Prostate gland (tissue), 2 donors: ENCODE measurements at regions not wholly inside any gene's neighbourhood (a gene's known extent, or its start where the extent isn't known, plus 50 kb on each side); places are given as distances from the start of the nearest gene placed in this dataset.

Experiments
- DNase-seq: peaks from one replicate; pipeline ENCODE4 v3.0.0-alpha.2; 2019; ENCODE audit warnings: low spot score
- H3K27ac ChIP-seq, 2 donors: fragments of 200-600 bp; sonication (generic); 2 replicates each; pipeline ENCODE4 v1.5.1; 2017 to 2019
- H3K27me3 ChIP-seq: fragments of 200-600 bp; sonication (generic); replicated peaks from 2 replicates; pipeline ENCODE4 v1.5.1; 2019; ENCODE audit not compliant: insufficient read depth
- H3K36me3 ChIP-seq, 2 donors: fragments of 200-600 bp; sonication (generic); 1 replicate in 1 of 2; 2 replicates in 1 of 2; pipeline versions ENCODE4 v1.5.1 to v1.8.1; 2017 to 2019
- H3K4me1 ChIP-seq: fragments of 200-600 bp; sonication (generic); replicated peaks from 2 replicates; pipeline ENCODE4 v1.5.1; 2019
- H3K4me3 ChIP-seq, 2 donors: fragments of 200-600 bp; sonication (generic); 2 replicates each; pipeline ENCODE4 v1.5.1; 2017 to 2019
- H3K9me3 ChIP-seq: fragments of 200-600 bp; sonication (generic); 2 replicates; pipeline ENCODE4 v1.5.1; 2017
- POLR2A ChIP-seq: fragments of 450-650 bp; IDR thresholded peaks from one replicate; pipeline ENCODE4 v1.6.1; 2016; ENCODE audit warnings: antibody characterized with exemption, mild to moderate bottlenecking
- POLR2AphosphoS5 ChIP-seq: sonication (generic); formaldehyde crosslinking; IDR thresholded peaks from one replicate; pipeline ENCODE4 v1.6.1; 2017; ENCODE audit warnings: antibody characterized with exemption
- WGBS: methylation state at CpG from one replicate; pipeline ENCODE4 v1.1.5; 2018; 5-methylcytosine and 5-hydroxymethylcytosine counted together
- intact Hi-C: fragments of 100-400 bp; cut with DNase I; formaldehyde crosslinking; loops from one replicate; pipeline ENCODE4 v1.14.2; 2022
- TF ChIP-seq, protein P1 (sequence below), 4 experiments: fragments of 200-600 bp in 2 of 4; fragments of 450-650 bp in 2 of 4; sonication (generic) in 2 of 4; IDR thresholded peaks; 1 replicate in 3 of 4; 2 replicates in 1 of 4; pipeline ENCODE4 v1.5.1; 2016 to 2019; ENCODE audit warnings: antibody characterized with exemption in 4 of 4, mild to moderate bottlenecking in 2 of 4, moderate library complexity in 2 of 4

- intact Hi-C loops: no loop called here
- no peaks in the 10 kb centered on the region for H3K9me3 ChIP-seq
- H3K4me3 ChIP-seq: no peak overlapping the region
- no peak for DNase-seq
- WGBS: 75% methylated on average over 3 of the region's 3 CpGs
- H3K27me3 ChIP-seq: no peaks in the 10 kb centered on the region
- TF ChIP-seq POLR2AphosphoS5: no peak
- TF ChIP-seq, protein P1, sequence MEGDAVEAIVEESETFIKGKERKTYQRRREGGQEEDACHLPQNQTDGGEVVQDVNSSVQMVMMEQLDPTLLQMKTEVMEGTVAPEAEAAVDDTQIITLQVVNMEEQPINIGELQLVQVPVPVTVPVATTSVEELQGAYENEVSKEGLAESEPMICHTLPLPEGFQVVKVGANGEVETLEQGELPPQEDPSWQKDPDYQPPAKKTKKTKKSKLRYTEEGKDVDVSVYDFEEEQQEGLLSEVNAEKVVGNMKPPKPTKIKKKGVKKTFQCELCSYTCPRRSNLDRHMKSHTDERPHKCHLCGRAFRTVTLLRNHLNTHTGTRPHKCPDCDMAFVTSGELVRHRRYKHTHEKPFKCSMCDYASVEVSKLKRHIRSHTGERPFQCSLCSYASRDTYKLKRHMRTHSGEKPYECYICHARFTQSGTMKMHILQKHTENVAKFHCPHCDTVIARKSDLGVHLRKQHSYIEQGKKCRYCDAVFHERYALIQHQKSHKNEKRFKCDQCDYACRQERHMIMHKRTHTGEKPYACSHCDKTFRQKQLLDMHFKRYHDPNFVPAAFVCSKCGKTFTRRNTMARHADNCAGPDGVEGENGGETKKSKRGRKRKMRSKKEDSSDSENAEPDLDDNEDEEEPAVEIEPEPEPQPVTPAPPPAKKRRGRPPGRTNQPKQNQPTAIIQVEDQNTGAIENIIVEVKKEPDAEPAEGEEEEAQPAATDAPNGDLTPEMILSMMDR (IDR thresholded peaks at IDR 0.05): no peak
- no peak for TF ChIP-seq POLR2A
- no peak overlapping the region for H3K27ac ChIP-seq
- H3K4me1 ChIP-seq: no peaks in the 10 kb centered on the region
- H3K36me3 ChIP-seq: no peaks in the 10 kb centered on the region
Observed at GRCh38 chr19:28652765-28653164, 560.2 kb downstream of the UQCRFS1 start.

DNA sequence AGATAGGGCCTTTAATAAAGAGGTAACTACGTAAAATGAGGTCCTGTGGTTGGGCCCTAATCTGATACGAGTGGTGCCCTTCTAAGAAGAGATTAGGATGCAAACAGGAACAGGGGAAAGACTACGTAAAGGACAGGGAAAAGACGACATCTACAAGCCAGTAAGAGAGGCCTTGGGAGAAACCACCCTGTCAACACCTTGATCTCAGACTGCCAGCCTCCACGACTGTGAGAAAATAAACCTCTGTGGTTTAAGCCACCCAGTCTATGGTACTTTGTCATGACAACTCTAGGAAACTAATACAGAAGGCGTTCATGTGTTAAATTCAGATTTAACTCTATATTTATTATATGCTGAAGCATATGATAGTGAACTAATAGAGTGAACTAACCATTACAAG lies 566.3 kb downstream of the UQCRFS1 start:
- intact Hi-C loops: no loop called here
- DNase-seq: no peak
- Histone ChIP-seq H3K27me3 (no peaks in the 10 kb centered on the region), H3K4me1 (no peaks in the 10 kb centered on the region), H3K27ac (no peak overlapping the region), H3K9me3 (no peaks in the 10 kb centered on the region), H3K4me3 (no peak overlapping the region), H3K36me3 (no peaks in the 10 kb centered on the region)
- TF ChIP-seq POLR2AphosphoS5: no peak
- no peak for TF ChIP-seq POLR2A
- TF ChIP-seq, protein P1 (IDR thresholded peaks at IDR 0.05): no peak
- 81% methylated on average over 6 of the region's 6 CpGs for WGBS

DNA sequence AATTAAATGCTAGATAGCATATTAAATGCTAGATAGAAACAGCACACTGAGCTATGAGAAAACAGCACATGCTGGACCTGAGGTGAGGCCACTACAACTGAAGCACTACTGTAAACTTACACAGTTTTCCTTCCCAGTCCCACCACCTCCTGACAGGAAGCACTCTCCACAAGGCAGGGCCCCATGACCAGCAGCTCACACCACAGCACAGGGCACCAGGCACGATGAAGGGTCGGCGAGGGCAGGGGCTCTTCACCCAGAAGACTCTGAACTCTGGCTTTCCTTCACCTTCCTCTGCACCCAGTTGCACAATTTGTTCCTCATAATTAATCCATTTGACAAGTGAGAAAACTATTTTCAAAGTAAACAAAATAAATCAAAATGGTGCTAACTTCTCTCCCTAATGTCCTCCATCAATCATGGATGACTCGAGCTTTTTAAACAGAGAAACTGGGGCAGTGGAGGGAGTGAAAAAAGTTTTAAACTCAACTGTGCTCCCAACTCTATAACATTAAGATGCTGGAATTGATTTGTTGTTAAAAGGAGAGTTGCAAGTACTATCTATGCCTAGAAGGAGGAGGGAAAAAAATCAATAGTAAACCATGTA lies 568.7 kb downstream of the UQCRFS1 start:
- Histone ChIP-seq H3K4me3 (no peak overlapping the region), H3K27ac (no peak overlapping the region), H3K9me3 (no peaks in the 10 kb centered on the region), H3K36me3 (no peaks in the 10 kb centered on the region), H3K27me3 (no peaks in the 10 kb centered on the region), H3K4me1 (no peaks in the 10 kb centered on the region)
- TF ChIP-seq POLR2AphosphoS5 (no peak), POLR2A (no peak)
- TF ChIP-seq, protein P1 (IDR thresholded peaks at IDR 0.05): no peak
- 53% methylated on average over 4 of the region's 4 CpGs for WGBS
- intact Hi-C loops: no loop called here
- DNase-seq: no peak

GRCh38 chr19:28642787-28643683 lies 569.9 kb downstream of the UQCRFS1 start:
- Histone ChIP-seq H3K27ac (no peak overlapping the region), H3K27me3 (no peaks in the 10 kb centered on the region), H3K4me1 (no peaks in the 10 kb centered on the region), H3K36me3 (no peaks in the 10 kb centered on the region), H3K9me3 (no peaks in the 10 kb centered on the region), H3K4me3 (no peak overlapping the region)
- WGBS: 74% methylated on average over 10 of the region's 10 CpGs
- DNase-seq: no peak
- TF ChIP-seq, protein P1 (IDR thresholded peaks at IDR 0.05): no peak
- TF ChIP-seq POLR2A (no peak), POLR2AphosphoS5 (no peak)
- intact Hi-C loops: no loop called here

- DNase-seq: no peak
- H3K9me3 ChIP-seq: no peaks in the 10 kb centered on the region
- H3K27ac ChIP-seq: no peak overlapping the region
- TF ChIP-seq, protein P1 (IDR thresholded peaks at IDR 0.05): no peak
- TF ChIP-seq POLR2AphosphoS5 (no peak), POLR2A (no peak)
- no peaks in the 10 kb centered on the region for H3K27me3 ChIP-seq
- 79% methylated on average over 6 of the region's 6 CpGs for WGBS
- no peak overlapping the region for H3K4me3 ChIP-seq
- intact Hi-C loops: no loop called here
- H3K36me3 ChIP-seq: no peaks in the 10 kb centered on the region
- H3K4me1 ChIP-seq: no peaks in the 10 kb centered on the region
Observed at GRCh38 chr19:28641395-28641794, 571.6 kb downstream of the UQCRFS1 start.
